ENCODE measurements at regions not wholly inside any gene's neighbourhood (a gene's known extent, or its start where the extent isn't known, plus 50 kb on each side); places are given as distances from the start of the nearest gene placed in this dataset.
A peak's percentile ranks its signal among the peaks of the same experiment; 100 is the strongest.
"Not testable (repeated sequence)": the region's sequence is repeated elsewhere in the genome, so short reads cannot be mapped to it uniquely, and the experiment has no call there.

GRCh38 chr14:34381304-34381703 is 80.7 kb downstream of the SPTSSA start:
- DNase-seq: not testable (repeated sequence)

DNA sequence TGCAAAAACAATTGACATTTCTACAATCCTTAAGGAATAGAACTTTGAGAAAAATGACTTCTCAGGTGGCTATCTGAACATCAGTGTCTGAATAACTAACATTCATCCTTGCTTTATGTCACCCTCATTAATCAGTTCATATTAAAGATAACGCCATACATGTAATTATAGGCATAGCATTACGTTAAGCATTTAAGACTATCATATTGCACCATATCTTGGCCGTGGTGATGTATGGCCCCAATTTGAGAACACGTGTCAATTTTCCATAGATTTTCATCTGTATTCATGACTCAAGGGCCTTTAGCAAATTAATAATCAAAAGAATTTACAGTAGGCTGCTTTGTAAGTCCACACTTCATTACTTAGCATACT is 81.6 kb downstream of the SPTSSA start:
- DNase-seq: no peak

- DNase-seq: no peak
Observed at GRCh38 chr14:34379816-34380470, 82.1 kb downstream of the SPTSSA start.

DNA sequence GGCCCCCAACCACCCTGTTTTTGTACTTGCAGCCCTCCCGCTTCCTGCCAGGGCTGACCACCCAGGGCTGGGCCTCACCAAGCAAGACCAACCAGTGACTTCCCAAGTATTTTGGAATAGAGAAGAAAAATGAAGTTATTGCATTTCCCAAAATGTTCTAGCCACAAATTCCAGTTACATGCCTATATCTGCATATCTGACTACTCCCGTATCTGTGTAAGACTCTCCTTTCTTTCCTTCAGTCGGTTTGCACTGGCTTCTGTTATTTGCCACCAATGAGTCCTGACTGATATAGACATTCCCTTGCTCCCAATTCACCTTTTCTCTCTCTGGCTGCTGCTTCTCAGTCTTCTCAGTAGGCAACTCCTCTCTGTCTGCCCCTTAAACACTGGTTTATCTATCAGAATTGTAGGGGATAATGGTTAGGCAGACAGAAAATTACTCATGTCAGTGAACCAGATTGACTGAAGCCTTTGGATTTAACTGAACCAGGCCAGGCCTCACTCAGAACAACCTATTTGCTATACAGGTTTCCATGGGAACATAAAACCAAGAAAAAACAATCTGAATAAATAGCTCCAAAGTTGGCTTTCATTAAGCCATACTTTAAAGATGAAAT is 85.3 kb downstream of the SPTSSA start:
- no peak for DNase-seq

- DNase-seq: no peak
Observed at GRCh38 chr14:34374998-34375740, 86.9 kb downstream of the SPTSSA start.

DNA sequence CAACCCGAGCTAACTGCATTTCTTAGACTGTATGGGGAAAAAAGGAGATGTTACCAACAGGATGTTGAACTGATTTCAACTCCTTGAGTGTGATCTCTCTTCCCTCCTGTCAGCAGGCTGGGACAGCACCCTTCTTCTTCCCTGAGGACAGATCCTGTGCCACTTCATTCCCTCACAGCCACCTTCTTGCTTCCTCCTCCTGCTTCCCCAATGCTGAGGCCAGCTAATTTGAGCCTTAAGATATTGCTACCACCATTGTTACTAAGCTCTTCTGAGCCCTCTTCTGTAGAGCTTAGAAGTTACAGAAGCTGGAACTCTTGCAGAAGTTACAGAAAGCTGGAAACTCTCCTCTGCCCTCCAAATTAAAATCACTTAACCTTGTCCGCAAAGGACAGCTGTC is 88.8 kb downstream of the SPTSSA start:
- DNase-seq: no peak

GRCh38 chr14:34372786-34373185 is 89.3 kb downstream of the SPTSSA start:
- DNase-seq: no peak

- DNase-seq: no peak
Observed at GRCh38 chr14:34369648-34370030, 92.4 kb downstream of the SPTSSA start.

DNA sequence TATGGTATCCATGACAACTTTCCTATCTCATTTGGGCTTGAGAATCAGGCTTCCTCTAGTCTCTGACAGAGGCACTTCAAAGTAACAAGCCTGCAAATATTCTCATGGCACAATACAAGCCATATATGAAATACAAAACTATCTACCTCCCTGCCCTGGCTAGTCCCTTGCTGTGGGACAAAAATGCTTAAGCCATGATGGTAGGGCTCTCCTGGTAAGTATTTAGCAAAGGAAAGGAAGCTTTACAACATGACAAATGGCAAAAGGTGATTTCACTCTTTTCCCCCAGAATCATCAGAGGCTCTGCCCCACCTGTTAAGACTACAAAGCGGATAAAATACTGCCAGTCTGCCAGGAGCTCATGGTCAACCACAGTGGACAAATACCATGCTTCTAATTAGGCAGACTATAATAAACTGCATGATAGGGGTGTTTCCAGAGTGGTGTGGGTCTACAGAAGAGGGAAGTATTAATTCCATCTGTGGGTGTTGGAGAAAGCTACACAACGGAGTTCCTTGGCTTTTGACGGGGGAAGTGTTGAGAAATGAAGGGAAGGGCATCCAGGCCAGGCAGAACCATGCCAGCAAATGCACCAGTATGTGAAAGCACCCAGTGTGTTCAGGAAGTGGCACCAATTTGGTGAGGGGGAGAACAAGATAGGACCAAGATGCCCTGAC is 92.9 kb downstream of the SPTSSA start:
- no peak for DNase-seq

DNA sequence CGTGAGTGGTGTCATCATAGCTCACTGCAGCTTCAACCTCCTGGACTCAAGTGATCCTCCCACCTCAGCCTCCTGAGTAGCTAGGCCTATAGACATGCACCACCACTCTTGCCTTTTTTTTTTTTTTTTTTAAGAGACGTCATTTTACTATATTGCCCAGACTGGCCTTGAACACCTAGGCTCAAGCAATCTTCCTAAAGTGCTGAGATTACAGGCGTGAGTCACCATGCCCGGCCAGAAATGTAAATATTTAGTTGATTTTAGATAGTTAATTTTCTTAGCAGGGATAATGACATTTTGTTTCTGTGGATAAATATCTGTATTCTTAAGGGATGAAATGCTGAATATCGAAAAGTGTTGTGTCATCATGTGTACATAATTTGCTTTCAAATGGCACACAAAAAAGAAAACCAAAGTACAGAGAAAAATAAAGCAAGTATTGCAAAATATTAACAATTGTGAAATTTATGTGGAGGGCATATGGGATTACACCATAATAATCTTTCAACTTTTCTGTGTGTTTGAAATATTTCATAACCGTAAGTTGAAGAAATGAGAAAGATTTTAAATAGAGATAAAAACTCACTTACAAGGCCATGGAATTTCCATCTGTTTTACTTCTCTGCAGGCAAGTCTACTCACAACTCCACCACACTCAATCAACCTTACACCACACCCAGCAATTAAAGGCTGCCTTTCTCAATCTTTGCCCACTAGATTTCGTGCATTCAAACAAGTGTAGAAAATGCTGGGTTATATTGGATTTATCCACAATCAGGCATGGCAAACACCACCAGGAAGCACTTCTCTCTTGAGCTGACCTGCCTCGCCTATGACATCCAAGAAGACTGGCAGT is 93.7 kb downstream of the SPTSSA start:
- DNase-seq: no peak

DNA sequence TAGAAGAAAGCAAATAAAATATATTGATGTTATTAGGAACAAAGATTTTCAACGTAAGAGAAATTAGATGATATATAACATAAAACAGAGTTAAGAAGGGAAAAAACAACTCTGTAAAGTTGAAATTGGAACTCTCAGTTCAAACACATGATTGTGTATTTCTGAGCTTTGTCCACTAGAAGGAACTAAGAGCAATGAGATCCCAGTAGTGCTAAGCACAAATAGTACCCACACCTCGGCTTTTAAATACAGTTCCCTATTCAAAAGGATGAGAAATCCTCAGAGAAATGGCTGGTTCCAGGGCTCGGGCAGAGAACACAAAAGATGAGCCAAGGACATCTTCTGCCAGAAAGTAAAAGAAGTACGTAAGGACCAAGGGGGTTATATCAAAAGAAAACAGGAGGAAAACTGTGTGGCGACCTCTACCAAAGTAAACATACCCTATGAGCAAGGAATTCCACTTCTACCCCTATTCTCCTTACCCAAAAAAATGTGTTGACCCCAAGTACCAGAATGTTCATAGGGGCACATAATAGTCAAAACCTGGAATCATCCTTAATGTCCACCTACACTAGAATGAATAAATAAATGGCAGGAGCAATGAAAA is 96.6 kb downstream of the SPTSSA start:
- DNase-seq: no peak

DNA sequence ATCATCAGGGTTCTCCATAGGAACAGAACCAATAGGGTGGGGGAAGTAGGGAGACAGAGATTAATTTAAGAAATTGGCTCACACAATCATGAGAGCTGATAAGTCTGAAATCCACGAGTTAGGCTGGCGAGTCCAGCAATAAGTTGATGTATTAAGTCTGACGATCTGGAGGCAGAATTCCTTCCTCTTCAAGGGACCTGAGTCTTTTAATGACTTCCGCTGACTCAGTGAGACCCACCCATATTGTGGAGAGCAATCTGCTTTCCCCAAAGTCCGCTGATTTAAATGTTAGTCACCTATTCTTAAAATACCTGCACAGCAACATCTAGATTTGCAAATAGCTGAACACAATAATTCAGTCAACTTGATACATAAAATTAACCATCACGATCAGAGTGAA is 97.8 kb downstream of the SPTSSA start:
- no peak for DNase-seq

DNA sequence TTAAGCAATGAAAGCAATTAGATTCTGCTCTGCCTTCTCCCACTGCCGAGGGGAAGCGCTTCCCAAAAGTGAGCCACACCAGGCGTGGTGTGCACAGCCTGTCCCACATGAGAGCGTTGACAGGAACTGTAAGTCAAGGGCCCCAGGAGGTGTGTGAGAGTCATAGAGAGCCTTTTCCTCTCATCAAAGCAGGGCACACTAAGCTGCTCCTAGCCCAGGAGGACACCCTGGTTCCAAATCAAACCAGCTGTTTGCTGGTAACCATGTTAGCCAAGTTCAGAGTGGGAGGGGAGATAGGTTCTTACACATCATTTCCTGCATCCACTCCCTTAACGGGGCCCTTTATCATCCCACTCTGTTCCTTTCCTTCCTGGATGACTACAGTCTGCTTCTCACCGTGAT is 98.3 kb downstream of the SPTSSA start:
- no peak for DNase-seq

DNA sequence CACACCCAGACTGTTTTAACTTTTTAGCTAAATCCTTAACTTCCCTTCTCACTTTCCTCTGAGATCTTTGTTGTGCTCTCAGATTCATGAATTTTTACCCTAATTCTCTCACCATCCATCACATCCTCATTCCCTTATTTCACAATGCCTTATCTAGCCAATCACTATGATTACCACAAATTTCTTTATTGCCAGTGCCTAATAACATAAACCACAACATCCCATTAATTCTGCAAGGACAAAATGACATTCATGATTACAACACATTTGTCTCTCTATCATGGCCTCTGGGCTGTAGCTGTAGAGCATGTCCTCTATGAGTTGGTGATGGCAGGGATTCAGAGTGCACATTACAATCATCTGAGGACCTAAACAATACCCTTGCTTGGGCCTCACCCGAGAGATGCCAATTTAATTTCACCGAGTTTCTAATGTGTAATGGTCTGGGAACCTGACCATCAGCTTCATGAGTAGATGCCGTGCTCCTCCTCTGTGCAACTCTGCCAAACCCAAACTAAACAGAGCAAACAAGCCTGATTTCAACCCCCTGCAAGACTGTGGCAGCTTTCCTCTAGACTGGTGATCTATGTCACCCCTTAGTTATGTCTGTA is 99.3 kb downstream of the SPTSSA start:
- no peak for DNase-seq

- no peak for DNase-seq
Observed at GRCh38 chr14:34361504-34362011, 100.5 kb downstream of the SPTSSA start.

- no peak for DNase-seq
Observed at GRCh38 chr14:34359420-34360117, 102.5 kb downstream of the SPTSSA start.

DNA sequence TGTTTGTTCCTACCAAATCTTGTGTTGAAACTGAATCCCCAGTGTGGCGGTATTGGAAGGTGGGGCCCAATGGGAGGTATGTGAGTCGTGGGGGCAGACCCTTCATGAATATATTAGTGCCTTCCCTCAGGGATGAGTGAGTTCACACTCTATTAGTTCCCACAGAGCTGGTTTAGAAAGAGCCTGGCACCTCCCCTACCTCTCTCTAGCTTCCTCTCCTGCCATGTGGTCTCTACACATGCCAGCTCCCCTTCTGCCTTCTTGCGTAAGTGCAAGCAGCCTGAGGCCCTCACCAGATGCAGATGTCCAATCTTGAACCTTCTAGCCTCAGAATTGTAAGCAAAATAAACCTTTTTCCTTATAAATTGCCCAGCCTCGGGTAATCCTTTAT is 105.8 kb downstream of the SPTSSA start:
- DNase-seq: peak; percentile 25

DNA sequence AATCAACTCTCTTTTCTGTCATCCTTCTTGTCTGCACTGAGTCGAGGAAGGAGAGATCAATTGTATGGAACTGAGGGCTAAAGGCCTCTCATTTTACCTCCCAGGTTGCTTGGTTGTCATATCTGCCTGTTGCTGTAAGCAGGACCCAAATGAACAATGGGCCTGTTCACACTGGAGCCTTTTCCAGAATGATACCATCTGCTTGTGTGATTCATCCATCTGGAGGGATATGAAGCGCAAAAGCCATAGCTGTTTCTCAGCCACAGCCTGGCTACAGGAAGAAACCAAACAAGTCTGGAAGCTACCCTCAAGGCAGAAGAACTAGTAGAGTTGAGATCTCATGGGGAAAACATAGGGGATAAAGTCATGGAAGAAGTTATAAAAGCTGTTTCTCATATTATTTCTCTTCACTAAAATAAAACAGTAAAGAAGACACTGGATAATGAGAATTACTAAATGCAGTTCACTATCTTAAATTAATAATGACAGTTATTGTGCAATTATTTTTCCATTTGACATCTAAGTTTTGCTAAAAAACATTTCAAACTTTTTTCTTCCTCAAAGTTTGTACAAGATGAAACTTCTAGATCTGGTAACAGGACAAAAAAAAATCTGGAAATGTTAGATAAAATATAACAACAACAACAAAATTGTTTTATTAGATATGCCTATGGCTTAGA is 106.3 kb downstream of the SPTSSA start:
- no peak for DNase-seq

GRCh38 chr14:34354556-34354955 is 107.5 kb downstream of the SPTSSA start:
- no peak for DNase-seq

- no peak for DNase-seq
Observed at GRCh38 chr14:34350903-34351302, 111.1 kb downstream of the SPTSSA start.

All from T1000 (cell line).